ENCODE measurements at regions not wholly inside any gene's neighbourhood (a gene's known extent, or its start where the extent isn't known, plus 50 kb on each side); places are given as distances from the start of the nearest gene placed in this dataset.
"Not testable (repeated sequence)": the region's sequence is repeated elsewhere in the genome, so short reads cannot be mapped to it uniquely, and the experiment has no call there.

GRCh38 chr10:28188526-28188925, 114.3 kb downstream of the MPP7 start:
- no peak for DNase-seq (ENCODE audit: low read depth in 2 of 2)

DNA sequence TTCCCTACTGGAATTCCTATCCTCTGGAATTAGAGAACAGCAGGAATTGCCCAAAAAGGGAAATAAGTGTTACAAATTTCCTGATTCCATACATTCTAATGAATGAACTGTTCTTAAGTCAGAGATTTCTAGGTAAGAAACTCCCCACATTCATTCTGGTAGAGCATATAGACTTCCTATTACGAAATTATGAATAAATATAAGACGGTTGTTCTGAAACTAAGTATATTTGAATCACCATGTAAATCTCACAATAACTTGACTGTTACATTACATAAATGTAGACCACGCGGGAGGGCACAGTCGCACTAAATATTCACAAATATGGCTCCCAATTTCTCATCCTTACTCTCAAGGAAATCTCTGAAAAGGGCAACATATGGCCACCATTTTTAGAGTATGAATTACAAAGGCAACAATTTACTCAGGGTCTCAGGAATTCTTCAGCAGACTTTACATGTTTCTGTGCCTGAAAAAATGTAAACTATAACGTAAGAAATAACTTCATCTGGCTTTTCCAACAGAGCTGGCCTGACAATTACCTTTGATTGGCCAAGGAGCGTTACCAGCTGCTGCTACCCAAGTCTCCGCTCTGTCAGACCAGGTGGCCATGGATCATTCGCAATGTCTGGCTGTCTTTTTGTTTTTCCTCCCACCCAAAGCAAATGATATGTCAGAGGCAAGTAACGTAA, 115.8 kb downstream of the MPP7 start:
- no peak for DNase-seq (ENCODE audit: low read depth in 2 of 2)

- DNase-seq (ENCODE audit: low read depth in 2 of 2) = no peak
Observed at GRCh38 chr10:28186461-28186860, 116.4 kb downstream of the MPP7 start.

DNA sequence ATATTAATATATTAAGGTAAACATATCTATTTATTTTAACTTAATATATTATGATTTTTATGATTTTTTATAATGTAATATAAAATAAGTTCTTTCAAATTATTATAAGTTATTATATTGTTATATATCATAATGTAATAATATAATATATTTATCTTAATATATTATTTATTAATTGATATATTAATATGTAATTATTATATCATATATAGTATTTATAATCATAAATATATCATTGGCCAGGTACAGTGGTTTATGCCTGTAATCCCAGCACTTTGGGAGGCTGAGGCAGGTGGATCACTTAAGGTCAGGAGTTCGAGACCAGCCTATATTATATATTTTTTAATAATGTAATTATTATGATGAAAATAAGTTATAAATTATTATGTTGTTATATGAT, 118.1 kb downstream of the MPP7 start:
- no peak for DNase-seq (ENCODE audit: low read depth in 2 of 2)

GRCh38 chr10:28181478-28182096, 121.3 kb downstream of the MPP7 start:
- no peak for DNase-seq (ENCODE audit: low read depth in 2 of 2)

DNA sequence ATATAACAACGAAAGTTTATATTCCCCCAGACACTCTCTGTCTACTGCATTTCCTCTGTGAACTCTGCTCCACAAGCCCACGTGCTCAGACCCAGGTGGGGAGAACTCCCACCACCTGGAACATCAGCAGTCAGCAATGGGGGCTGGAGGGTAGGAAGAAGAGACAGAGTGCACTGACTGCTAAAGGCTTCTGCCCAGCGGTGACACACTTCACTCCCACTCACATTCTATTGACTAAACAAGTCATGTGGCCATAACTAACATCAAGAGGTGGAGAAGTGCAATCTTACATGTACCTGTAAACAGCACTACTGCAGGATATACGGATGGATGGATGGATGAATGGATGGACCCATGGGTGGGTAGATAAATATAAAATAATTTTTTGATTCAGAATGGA, 122.2 kb downstream of the MPP7 start:
- DNase-seq (ENCODE audit: low read depth in 2 of 2) = no peak

DNA sequence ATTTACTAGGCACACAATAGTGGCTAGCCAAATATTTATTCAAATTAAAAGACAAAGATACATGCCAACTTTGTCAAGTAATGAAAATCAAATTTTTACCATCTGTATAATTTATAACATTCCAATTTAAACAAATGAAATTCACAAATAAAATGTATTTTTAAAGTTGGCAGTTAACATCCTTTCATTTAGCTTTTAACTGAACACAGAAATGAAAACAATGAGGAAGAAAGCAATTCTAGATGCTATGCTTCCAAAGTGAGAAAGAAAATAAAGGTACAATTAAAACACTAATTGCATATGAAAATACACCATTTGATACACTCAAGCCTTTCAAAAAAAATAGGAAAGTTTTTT, 123.1 kb downstream of the MPP7 start:
- DNase-seq (ENCODE audit: low read depth in 2 of 2) = no peak

DNA sequence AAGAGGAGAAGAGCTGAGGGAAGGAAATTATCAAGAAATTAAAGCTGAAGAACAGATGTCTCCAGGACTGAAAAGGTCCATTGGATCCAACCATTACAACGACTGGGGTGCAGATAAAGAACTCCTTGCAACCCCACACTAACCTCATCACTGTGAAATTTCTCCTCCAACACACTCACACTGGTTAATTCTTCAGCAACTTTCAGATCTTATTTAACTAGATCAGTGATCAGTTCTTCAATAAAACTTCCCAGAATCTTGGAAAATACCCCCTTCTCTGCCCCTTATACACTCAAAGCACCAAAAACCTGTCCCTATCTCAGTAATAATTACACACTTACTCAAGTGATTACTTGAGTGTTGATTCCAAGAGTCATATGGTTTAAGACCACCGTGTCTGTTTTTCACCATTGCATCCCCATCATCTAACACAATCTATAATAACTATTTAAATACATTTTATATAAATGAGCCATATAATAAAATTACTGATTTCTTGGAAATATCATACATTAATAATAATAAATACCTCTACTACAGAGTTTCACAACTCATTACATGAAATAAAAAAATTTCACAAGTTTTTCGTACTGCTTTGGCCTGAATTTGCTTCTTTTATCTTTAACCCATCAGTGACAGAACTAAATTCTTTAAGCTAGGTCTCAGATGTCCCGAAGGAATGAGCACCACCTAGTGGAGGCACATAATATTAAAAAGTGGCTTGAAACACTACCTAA, 123.7 kb downstream of the MPP7 start:
- peak in 1 of 2 donors; percentile 4 for DNase-seq (ENCODE audit: low read depth in 2 of 2)

DNA sequence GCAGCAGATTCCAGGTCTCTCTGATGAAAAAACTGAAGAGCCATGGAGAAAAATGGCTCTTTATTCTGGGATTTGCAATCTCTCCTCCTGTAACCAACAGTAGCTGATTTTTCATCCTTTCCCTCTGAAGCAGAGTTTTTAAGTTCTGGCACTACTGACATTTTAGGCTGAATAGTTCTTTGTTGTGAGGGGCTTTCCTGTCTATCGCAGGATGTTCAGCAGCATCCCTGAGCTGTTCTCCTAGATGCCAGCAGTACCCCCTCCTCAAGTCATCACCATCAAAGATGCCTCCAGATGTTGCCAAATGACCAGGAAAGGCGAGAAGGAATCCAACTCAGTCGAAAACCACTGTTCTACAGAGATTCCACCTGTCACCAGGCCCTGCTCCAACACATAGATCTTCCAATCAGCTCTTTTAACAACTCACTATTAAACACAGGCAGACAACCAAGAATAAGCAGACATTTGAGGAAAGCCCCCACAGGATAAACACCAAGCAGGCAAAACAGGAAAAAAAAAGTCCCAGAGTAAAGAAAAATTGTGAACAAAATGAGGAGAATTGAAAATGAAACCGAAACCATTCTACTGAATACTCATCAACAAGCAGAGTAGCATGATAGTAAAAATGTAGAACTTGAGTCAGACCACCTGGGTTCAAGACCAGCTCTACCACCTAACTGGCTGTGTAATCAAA, 124.8 kb downstream of the MPP7 start:
- DNase-seq (ENCODE audit: low read depth in 2 of 2) = no peak

DNA sequence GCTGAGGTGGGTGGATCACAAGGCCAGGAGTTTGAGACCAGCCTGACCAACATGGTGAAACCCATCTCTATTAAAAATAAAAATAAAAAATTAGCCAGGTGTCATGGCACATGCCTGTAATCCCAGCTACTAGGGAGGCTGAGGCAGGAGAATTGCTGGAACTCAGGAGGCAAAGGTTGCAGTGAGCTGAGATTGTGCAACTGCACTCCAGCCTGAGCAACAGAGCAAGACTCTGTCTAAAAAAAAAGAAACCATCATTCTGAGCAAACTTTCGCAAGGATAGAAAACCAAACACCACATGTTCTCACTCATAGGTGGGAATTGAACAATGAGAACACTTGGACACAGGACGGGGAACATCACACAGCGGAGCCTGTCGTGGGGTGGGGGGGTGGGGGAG, 126.4 kb downstream of the MPP7 start:
- not testable (repeated sequence) for DNase-seq (ENCODE audit: low read depth in 2 of 2)

DNA sequence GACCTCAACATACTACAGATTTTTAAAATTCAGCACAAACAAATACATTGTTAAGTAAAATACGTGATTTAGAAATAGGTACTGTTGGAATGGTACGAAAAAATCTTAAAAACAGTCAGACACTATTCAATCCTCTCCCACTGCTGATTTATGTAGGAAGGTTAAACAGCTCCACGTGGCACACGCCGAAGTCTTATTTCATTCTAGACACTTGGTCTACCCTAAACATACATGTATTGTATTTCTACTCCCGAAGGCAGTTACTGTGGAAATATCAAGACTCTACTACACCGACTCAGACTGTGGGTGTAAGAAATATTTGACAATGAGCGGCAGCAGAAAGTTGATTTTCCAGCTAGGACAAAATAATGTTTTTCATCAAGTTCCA, 130.6 kb downstream of the MPP7 start:
- no peak for DNase-seq (ENCODE audit: low read depth in 2 of 2)

GRCh38 chr10:28171468-28172222, 131.2 kb downstream of the MPP7 start:
- no peak for DNase-seq (ENCODE audit: low read depth in 2 of 2)

- DNase-seq (ENCODE audit: low read depth in 2 of 2) = no peak
Observed at GRCh38 chr10:28169525-28169924, 133.3 kb downstream of the MPP7 start.

- no peak for DNase-seq (ENCODE audit: low read depth in 2 of 2)
Observed at GRCh38 chr10:28160866-28161405, 141.9 kb downstream of the MPP7 start.

GRCh38 chr10:28157379-28157778, 145.5 kb downstream of the MPP7 start:
- no peak for DNase-seq (ENCODE audit: low read depth in 2 of 2)

DNA sequence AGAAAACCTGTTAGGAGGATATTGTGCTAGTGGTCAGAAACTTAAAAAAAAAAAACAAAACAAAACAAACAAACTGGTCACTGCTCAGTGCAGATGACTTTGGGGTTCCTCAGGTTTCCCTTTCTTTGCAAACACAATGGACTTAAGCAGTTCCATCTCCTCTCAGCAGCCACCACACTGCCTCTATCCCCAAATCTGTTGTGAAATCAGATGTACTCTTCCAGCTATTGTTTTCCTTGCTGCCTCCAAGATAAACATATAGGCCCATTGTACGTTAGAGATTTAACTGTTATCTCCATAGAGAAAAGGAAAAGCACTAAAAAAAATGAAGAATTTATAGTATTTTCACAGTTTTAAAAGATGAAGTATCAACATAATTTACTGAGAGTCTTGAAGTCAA, 147.1 kb downstream of the MPP7 start:
- no peak for DNase-seq (ENCODE audit: low read depth in 2 of 2)

- DNase-seq (ENCODE audit: low read depth in 2 of 2) = no peak
Observed at GRCh38 chr10:28151636-28152035, 151.2 kb downstream of the MPP7 start.

- DNase-seq (ENCODE audit: low read depth in 2 of 2) = no peak
Observed at GRCh38 chr10:28149746-28150145, 150.9 kb upstream of the ODAD2 start.

- no peak for DNase-seq (ENCODE audit: low read depth in 2 of 2)
Observed at GRCh38 chr10:28147706-28148105, 148.8 kb upstream of the ODAD2 start.

DNA sequence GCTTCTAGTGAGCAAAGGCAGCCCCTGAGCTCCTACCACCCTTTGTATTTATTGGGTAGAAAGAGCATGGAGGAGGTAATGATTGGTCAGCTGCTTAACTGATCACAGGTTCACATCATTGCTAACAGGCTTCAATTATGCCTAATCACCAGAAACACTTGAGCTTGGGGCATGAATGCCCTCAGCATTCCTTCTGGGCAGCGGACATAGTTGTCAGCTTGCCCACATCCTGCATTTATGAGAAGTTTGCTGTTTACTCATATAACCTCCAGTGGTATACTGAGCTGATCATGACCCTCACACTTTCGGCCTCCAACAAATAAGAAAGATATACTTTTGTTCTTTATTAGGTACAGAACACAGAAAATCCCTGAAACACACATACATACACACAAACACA, 140.3 kb upstream of the ODAD2 start:
- DNase-seq (ENCODE audit: low read depth in 2 of 2) = no peak

Data from stimulated activated CD8-positive, alpha-beta memory T cell treated with anti-CD3 and anti-CD28 coated beads, Interleukin-2, amount 100 ng/mL, for 48 hours (primary cell).